ENCODE measurements at regions not wholly inside any gene's neighbourhood (a gene's known extent, or its start where the extent isn't known, plus 50 kb on each side); places are given as distances from the start of the nearest gene placed in this dataset.

DNA sequence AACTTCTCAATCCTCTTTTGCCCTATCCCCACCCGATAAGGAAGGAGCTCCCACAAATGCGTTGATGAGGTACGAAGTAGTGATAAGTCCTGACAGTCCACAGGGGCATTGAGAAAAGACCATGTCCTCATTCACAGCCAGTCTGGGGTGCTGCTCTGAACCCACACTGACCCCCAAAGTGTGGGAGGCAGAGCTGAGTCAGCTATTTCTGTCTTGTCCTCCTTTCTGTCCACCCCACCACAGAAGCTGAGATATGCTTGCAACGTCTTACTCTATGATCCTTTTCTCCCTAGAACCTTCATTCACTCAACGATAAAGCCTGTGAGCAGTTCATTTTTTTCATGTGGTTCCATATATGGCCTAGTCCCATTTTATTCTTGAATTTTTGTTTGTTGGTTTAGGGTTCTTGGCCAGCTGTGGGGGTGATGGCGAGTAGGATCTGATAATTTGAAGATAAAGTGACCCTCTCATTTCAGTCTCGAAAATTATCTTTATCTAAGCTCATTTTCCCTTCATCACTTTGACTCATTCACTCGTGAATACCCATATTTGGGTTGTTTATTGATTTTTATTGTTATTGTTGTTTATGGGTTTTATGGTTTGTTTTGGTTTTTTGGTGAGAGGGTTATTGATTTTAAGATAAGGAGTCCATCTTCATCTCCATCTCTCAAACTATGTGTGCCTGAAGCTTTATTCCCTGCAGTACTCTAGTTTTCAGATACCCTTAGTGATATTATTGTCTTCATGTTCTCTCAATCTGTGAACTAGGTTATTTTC is 58.5 kb upstream of the ZNF366 start:
- intact Hi-C loops (cut with micrococcal nuclease; ENCODE audit: unreplicated experiment): no loop called here
- no TSS peak for BruUV-seq (replicated peaks)
- CTCF ChIA-PET: no interaction called here
- no peaks in the 10 kb centered on the region for H3K36me3 ChIP-seq (ENCODE audit: insufficient read depth, low read length, poor library complexity, severe bottlenecking)
- peaks cover 14% of the 10 kb centered on the region for H3K27me3 ChIP-seq (replicated peaks; ENCODE audit: insufficient read depth, low read depth, low read length, poor library complexity)
- POLR2A ChIA-PET (ENCODE audit: low non-redundant PET): interaction anchor here (0.6 kb wide), 1 partner anchor 12 kb away, joined by 12 read pairs; no protein-coding TSS in a partner anchor
- no peak overlapping the region for H3K4me3 ChIP-seq (ENCODE audit: low read depth, low read length, poor library complexity, severe bottlenecking)
- no peak for TF ChIP-seq EZH2 (IDR thresholded peaks at IDR 0.05; ENCODE audit: borderline replicate concordance, low read depth, low read length, poor library complexity, severe bottlenecking)
- TF ChIP-seq, protein P1, sequence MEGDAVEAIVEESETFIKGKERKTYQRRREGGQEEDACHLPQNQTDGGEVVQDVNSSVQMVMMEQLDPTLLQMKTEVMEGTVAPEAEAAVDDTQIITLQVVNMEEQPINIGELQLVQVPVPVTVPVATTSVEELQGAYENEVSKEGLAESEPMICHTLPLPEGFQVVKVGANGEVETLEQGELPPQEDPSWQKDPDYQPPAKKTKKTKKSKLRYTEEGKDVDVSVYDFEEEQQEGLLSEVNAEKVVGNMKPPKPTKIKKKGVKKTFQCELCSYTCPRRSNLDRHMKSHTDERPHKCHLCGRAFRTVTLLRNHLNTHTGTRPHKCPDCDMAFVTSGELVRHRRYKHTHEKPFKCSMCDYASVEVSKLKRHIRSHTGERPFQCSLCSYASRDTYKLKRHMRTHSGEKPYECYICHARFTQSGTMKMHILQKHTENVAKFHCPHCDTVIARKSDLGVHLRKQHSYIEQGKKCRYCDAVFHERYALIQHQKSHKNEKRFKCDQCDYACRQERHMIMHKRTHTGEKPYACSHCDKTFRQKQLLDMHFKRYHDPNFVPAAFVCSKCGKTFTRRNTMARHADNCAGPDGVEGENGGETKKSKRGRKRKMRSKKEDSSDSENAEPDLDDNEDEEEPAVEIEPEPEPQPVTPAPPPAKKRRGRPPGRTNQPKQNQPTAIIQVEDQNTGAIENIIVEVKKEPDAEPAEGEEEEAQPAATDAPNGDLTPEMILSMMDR (conservative IDR thresholded peaks at IDR 0.05; ENCODE audit: low read depth, low read length): no peak
- H3K9me3 ChIP-seq (ENCODE audit: low read depth, low read length, poor library complexity, severe bottlenecking): no peaks in the 10 kb centered on the region
- DNase-seq (ENCODE audit: low spot score): no peak
- H3K27ac ChIP-seq (ENCODE audit: low read depth, low read length, poor library complexity, severe bottlenecking): no peak overlapping the region
- peaks cover 3% of the 10 kb centered on the region for H3K4me1 ChIP-seq (ENCODE audit: insufficient read depth, low read length, poor library complexity, severe bottlenecking)

DNA sequence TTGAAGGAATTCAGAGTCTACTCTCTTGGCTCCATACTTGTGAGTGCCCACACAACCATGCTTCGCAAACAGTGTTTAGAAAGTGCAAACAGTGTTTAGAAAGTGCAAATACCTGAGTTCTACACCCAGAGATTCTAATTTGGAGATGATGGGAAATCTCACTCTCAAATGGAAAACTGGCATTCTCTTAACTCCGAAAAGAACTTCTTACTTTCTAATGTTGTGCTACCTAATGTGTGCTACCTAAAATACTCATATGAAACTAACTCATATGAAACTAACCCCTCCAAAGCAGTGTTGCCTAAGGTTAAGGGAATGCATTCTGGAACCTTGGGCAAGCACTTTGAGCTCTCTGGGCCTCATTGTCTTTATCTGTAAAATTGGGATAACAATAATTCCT is 55.5 kb upstream of the ZNF366 start:
- no peak overlapping the region for H3K27ac ChIP-seq (ENCODE audit: low read depth, low read length, poor library complexity, severe bottlenecking)
- H3K27me3 ChIP-seq (replicated peaks; ENCODE audit: insufficient read depth, low read depth, low read length, poor library complexity): no peaks in the 10 kb centered on the region
- no peaks in the 10 kb centered on the region for H3K36me3 ChIP-seq (ENCODE audit: insufficient read depth, low read length, poor library complexity, severe bottlenecking)
- no peaks in the 10 kb centered on the region for H3K9me3 ChIP-seq (ENCODE audit: low read depth, low read length, poor library complexity, severe bottlenecking)
- TF ChIP-seq, protein P1 (conservative IDR thresholded peaks at IDR 0.05; ENCODE audit: low read depth, low read length): no peak
- no peak for TF ChIP-seq EZH2 (IDR thresholded peaks at IDR 0.05; ENCODE audit: borderline replicate concordance, low read depth, low read length, poor library complexity, severe bottlenecking)
- BruUV-seq (replicated peaks): no TSS peak
- intact Hi-C loops (cut with micrococcal nuclease; ENCODE audit: unreplicated experiment): no loop called here
- H3K4me3 ChIP-seq (ENCODE audit: low read depth, low read length, poor library complexity, severe bottlenecking): no peak overlapping the region
- H3K4me1 ChIP-seq (ENCODE audit: insufficient read depth, low read length, poor library complexity, severe bottlenecking): peaks cover 3% of the 10 kb centered on the region
- DNase-seq (ENCODE audit: low spot score): no peak
- ChIA-PET CTCF (no interaction called here), POLR2A (ENCODE audit: low non-redundant PET) (no interaction called here)

DNA sequence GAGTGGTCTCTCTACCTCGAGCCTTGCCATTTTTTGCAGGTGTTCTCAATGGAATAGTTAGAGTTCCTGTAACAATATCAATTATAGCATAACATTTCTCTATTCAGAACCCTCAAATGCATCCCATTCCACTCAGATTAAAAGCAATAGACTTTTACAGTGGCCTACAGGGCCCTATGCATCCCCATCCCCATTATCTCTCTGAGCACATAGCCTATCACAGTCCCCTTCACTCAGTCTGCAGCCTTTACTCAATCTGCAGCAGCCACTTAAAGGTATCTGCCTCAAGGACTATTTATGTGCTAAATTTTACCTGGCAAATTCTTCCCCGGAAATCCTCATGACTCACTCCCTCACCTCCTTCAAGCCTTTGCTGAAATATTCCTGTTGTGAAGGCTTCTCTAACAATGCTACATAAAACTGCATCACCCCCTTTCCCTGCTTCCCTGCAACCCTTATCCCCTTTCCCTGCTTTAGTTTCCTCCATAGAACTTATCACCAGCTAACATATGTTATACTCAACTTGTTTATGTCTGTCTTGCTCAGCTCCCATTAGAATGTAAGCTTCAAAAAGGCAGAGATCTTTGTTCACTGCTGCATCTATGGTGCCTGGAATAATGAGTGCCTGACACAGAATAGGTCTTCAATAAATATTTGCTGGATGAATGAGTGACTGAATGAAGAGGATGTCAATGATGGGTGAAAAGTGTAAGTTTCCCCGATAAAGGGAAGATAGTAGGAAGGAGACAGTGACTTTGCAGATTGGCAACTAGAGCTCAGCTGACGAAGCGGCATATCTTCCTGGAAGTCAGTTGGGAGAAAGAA is 54.1 kb upstream of the ZNF366 start:
- ChIA-PET POLR2A (ENCODE audit: low non-redundant PET) (no interaction called here), CTCF (no interaction called here)
- H3K4me3 ChIP-seq (ENCODE audit: low read depth, low read length, poor library complexity, severe bottlenecking): no peak overlapping the region
- no peaks in the 10 kb centered on the region for H3K9me3 ChIP-seq (ENCODE audit: low read depth, low read length, poor library complexity, severe bottlenecking)
- peaks cover 14% of the 10 kb centered on the region for H3K4me1 ChIP-seq (ENCODE audit: insufficient read depth, low read length, poor library complexity, severe bottlenecking)
- intact Hi-C loops (cut with micrococcal nuclease; ENCODE audit: unreplicated experiment): no loop called here
- TF ChIP-seq, protein P1 (conservative IDR thresholded peaks at IDR 0.05; ENCODE audit: low read depth, low read length): no peak
- TF ChIP-seq EZH2 (IDR thresholded peaks at IDR 0.05; ENCODE audit: borderline replicate concordance, low read depth, low read length, poor library complexity, severe bottlenecking): no peak
- BruUV-seq (replicated peaks): no TSS peak
- H3K27ac ChIP-seq (ENCODE audit: low read depth, low read length, poor library complexity, severe bottlenecking): no peak overlapping the region
- H3K27me3 ChIP-seq (replicated peaks; ENCODE audit: insufficient read depth, low read depth, low read length, poor library complexity): no peaks in the 10 kb centered on the region
- H3K36me3 ChIP-seq (ENCODE audit: insufficient read depth, low read length, poor library complexity, severe bottlenecking): no peaks in the 10 kb centered on the region
- no peak for DNase-seq (ENCODE audit: low spot score)
